OCI-LY7 (cell line): ENCODE measurements at regions not wholly inside any gene's neighbourhood (a gene's known extent, or its start where the extent isn't known, plus 50 kb on each side); places are given as distances from the start of the nearest gene placed in this dataset.

Experiments used
- EZH2phosphoT487 ChIP-seq: fragments of 200-600 bp; sonication (generic); IDR thresholded peaks from 2 replicates; pipeline ENCODE4 v1.6.1; 2018; ENCODE audit warnings: low read depth, borderline replicate concordance, mild to moderate bottlenecking, mixed run types, antibody characterized with exemption, low read length, moderate library complexity, mixed read lengths
- TF ChIP-seq, protein P1 (sequence below): fragments of 200-600 bp; sonication (generic); conservative IDR thresholded peaks from 2 replicates; pipeline ENCODE4 v1.5.1; 2014; ENCODE audit warnings: mild to moderate bottlenecking, antibody characterized with exemption, low read length, moderate library complexity, mixed read lengths

DNA sequence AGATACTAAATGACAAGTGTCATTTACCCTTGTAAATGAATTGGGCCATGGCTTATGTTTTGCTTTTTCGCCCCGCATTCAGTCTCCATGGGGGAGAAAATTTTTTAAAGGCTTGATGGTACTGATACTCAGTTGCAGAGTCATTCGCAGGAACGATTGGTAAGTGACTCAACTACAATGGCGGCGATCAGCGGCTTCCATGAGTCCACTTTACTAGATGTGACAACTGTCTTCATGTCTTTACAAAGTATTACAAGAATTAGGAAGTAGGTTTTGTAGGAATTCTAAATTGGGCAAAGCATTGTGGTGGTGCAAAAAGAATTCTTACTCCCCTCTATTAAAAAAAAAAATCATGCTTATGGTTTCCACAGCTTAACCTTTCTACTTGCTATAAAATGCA is 108.8 kb upstream of the ZEB1 start:
- TF ChIP-seq, protein P1, sequence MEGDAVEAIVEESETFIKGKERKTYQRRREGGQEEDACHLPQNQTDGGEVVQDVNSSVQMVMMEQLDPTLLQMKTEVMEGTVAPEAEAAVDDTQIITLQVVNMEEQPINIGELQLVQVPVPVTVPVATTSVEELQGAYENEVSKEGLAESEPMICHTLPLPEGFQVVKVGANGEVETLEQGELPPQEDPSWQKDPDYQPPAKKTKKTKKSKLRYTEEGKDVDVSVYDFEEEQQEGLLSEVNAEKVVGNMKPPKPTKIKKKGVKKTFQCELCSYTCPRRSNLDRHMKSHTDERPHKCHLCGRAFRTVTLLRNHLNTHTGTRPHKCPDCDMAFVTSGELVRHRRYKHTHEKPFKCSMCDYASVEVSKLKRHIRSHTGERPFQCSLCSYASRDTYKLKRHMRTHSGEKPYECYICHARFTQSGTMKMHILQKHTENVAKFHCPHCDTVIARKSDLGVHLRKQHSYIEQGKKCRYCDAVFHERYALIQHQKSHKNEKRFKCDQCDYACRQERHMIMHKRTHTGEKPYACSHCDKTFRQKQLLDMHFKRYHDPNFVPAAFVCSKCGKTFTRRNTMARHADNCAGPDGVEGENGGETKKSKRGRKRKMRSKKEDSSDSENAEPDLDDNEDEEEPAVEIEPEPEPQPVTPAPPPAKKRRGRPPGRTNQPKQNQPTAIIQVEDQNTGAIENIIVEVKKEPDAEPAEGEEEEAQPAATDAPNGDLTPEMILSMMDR = no peak
- TF ChIP-seq EZH2phosphoT487 = no peak
